ENCODE measurements at regions not wholly inside any gene's neighbourhood (a gene's known extent, or its start where the extent isn't known, plus 50 kb on each side); places are given as distances from the start of the nearest gene placed in this dataset.
"Not testable (repeated sequence)": the region's sequence is repeated elsewhere in the genome, so short reads cannot be mapped to it uniquely, and the experiment has no call there.

DNA sequence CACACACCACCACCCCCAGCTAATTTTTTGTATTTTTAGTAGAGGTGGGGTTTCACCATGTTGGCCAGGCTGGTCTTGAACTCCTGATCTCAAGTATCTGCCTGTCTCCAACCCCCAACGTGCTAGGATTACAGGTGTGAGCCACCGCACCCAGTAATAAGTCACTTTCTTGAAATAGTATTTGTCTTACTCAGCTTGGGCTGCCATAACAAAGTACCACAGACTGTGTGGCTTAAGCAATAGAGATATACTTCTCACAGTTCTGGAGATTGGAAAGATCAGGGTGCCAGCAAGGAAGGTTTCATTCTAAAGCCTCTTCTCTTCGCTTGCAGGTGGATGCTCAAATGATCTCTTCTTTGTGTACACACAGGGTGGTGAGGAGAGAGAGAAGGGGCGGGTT is 99.8 kb downstream of the ARRDC3 start:
- no peak for DNase-seq

DNA sequence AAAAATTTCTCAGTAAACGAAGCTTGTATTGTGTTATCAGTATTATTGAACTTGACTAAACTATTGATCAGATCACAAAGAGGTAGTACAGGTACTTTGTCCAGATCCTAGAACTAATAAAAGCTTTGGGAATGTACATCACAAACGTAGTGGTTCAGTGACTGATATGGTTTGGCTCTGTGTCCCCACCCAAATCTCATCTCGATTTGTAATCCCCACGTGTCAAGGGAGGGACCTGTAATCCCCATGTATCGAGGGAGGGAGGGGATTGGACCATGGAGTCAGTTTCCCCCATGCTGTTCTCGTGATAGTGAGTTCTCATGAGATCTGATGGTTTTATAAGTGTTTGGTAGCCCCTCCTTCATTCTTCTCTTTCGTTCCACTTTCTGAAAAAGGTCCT is 100.9 kb downstream of the ARRDC3 start:
- no peak for DNase-seq

- no peak for DNase-seq
These were observed 101.7 kb downstream of the ARRDC3 start for GRCh38 chr5:91281401-91281800.

GRCh38 chr5:91280362-91281269 is 102.5 kb downstream of the ARRDC3 start:
- peak; percentile 53 for DNase-seq

DNA sequence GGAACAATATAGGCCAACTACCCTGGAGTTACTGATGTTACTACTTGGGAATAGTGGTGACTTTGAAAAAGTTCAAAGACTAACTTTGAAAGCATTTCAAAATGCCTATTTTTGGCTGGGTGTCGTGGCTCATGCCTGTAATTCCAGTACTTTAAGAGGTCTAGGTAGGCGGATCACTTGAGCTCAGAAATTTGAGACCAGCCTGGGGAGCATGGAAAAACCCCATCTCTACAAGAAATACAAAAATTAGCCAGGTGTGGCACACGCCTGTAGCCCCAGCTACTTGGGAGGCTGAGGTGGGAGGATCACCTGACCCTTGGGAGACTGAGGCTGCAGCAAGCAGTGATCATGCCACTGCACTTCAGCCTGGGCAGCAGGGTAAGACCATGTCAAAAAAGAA is 105.3 kb downstream of the ARRDC3 start:
- DNase-seq = no peak

DNA sequence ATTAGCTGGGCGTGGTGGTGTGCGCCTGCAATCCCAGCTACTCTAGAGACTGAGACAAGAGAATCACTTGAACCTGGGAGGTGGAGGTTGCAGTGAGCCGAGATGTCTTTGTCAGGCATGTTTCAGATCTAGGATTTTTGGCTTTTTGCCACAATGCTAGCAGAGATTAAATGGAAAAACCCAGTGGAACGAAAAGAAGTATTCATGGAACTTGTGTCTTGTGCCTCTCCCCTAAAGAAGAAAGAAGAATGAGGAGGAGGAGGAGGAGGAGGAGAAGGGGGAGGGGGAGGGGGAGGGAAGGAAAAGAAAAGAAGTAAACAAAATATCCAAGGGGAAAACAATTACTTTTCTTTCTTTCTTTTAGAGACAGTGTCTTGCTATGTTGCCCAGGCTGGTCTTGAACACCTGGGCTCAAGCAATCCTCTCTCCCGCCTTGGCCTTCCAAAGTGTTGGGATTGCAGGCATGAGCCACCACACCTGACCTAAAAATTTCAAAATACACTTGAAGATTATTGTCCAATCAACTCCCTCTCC is 106.0 kb downstream of the ARRDC3 start:
- no peak for DNase-seq

GRCh38 chr5:91272858-91273257 is 110.3 kb downstream of the ARRDC3 start:
- DNase-seq = no peak

DNA sequence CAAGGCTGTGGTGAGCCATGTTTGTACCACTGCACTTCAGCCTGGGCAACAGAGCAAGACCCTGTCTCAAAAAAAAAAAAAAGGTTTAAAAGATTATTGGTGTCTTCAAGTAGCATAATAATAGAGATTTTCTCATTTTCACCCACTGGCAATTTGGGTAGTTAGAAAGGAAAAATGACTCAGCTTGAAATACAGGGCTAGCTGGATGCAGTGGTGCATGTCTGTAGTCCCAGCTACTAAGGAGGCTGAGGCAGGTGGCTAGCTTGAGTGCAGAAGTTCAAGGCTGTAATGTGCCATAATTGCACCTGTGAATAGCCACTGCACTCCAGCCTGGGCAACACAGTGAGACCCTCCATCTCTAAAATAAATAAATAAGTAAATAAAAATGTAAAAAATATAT is 111.1 kb downstream of the ARRDC3 start:
- no peak for DNase-seq

DNA sequence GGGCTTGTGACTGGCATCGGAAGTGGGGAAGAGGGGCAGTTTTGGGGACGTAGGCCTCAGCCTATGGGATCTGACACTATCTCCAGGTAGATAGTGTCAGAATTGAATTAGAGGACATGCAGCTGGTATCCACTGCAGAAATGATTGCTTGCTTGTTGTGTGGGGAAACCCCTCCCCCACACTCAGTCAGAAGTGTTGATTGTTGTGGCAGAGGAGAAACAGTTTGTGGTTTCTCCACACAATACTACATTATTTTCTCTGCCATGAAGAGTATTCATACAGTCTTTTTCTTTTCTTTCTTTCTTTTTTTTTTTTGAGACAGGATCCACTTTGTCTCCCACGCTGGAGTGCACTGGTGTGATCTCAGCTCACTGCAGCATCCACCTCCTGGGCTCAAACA is 113.9 kb downstream of the ARRDC3 start:
- no peak for DNase-seq

- DNase-seq = no peak
These were observed 116.9 kb downstream of the ARRDC3 start for GRCh38 chr5:91266184-91266705.

- no peak for DNase-seq
These were observed 118.6 kb downstream of the ARRDC3 start for GRCh38 chr5:91264311-91265051.

GRCh38 chr5:91263898-91264297 is 119.2 kb downstream of the ARRDC3 start:
- no peak for DNase-seq

DNA sequence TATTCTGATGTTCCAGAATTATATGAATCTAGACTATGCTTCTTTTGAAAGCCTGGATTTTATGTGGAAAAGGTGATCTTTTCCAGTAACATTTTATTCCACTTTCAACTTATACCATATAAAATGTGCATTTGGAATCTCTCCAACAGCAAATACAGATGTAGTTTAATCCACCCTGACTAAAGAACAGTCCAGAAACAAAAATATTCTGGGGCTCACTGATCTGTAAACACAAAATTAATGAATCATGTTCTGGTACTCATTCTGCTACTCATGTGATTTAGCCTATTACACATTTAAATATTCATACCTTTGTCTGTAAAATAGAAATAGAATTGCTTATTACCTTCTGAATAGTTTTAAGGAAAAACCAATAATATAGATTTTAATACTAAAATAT is 125.8 kb downstream of the ARRDC3 start:
- no peak for DNase-seq

GRCh38 chr5:91256142-91256524 is 127.0 kb downstream of the ARRDC3 start:
- no peak for DNase-seq

GRCh38 chr5:91255396-91256141 is 127.5 kb downstream of the ARRDC3 start:
- DNase-seq = no peak

DNA sequence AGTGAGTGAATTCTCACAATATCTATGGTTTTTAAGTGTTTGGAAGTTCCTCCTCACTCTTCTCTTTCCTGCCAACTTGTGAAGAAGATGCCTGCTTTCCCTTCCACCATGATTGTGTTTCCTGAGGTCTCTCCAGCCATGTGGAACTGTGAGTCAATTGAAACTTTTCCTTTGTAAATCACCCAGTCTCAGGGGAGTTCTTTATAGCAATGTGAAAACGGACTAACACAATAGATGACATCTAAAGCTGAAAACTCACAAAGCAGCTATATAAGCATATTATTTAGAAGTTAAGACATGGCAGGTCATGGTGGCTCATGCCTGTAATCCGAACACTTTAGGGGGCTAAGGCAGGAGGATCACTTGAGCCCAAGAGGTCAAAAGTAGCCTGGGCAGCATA is 130.2 kb downstream of the ARRDC3 start:
- no peak for DNase-seq

- no peak for DNase-seq
These were observed 137.2 kb downstream of the ARRDC3 start for GRCh38 chr5:91245871-91246270.

DNA sequence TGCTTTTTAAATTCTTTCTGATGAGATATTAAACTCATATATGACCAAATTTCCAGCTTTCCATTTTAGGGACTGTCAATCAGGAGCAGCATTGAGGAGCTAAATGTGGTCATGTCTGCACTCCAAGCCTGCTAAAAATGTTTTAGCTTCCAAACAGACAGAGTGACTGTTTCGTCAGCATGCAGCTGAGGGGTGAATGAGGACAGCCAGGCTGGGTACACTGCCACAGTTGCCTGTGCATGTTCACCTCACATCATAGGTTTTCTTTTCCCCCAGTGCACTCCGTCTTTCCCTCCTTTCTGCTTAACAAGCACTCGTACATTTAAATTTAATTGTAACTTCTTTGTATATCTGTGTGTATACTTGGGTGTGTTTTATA is 138.1 kb downstream of the ARRDC3 start:
- DNase-seq = no peak

DNA sequence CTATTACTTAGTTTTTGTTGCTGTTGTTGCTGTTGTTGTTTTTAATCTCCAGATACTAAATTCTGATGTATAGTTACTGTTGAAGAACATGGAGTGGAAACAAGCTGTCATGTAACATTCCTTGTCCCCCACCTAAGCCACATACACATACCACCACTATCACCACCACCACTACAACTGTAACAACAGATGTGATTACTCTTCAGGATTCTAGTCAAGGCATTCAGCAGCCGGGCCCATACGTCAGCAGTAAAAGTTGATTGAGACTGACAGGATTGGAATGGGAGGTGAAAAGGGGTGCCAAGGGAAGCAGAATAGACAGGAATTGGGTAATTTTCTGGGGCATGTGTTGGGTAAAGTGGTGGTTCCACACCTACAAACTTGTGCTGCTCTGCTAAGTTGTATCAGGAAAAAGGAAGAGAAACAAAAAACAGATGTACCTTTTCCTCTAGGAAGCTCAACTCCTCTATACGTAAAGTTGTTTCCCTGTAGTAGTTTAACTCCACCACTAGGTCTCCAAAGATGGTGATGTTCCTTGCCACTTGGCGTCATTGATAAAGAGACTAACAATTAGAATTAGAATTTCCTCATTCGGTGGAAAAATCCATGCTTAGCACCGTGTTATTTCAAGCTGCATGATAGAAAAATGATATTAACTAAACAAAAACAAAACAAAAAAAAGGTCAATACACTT is 138.6 kb downstream of the ARRDC3 start:
- DNase-seq = no peak

DNA sequence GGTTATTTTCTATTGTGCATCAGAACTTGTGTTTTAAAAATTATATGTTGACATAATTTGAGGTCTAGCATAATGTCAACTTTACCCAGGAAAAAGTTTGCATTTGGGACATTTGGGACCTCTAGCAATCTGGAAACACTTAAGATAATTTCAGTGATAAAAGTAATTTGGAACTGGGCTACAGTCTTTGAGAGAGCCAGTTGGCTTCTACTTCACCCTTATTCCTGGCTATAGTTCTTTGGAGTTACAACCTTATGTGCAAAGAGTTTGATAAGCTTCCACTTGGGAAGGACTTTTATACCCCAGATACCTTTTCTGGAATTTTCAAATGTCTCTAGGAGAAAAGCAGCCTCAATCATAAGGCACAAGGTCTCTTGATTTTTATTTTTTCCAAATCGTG is 139.3 kb downstream of the ARRDC3 start:
- no peak for DNase-seq

- no peak for DNase-seq
These were observed 139.8 kb downstream of the ARRDC3 start for GRCh38 chr5:91243286-91243685.

GRCh38 chr5:91241460-91241859 is 141.7 kb downstream of the ARRDC3 start:
- DNase-seq = not testable (repeated sequence)
